Gastrocnemius medialis (tissue), 4 donors: ENCODE measurements at regions not wholly inside any gene's neighbourhood (a gene's known extent, or its start where the extent isn't known, plus 50 kb on each side); places are given as distances from the start of the nearest gene placed in this dataset.

ENCODE experiments used
- ATAC-seq, 2 donors: fragments of 150-250 bp; one replicate each; pipeline ENCODE4 v1.9.1; 2016
- DNase-seq, 2 donors: peaks; one replicate each; pipeline ENCODE4 v3.0.0-alpha.2; 2019
- H3K27ac ChIP-seq, 4 donors: fragments of 200-600 bp; sonication (generic); 1 replicate in 1 of 4; 2 replicates in 3 of 4; pipeline ENCODE4 v1.5.1; 2016 to 2018; ENCODE audit warnings: mild to moderate bottlenecking in 2 of 4, moderate library complexity in 1 of 4
- H3K27me3 ChIP-seq, 3 donors: fragments of 200-600 bp; sonication (generic) in 2 of 3; 1 replicate in 1 of 3; 2 replicates in 2 of 3; pipeline versions ENCODE4 v1.5.1 to v1.6.0; 2016 to 2019; ENCODE audit warnings: mild to moderate bottlenecking in 1 of 3, moderate library complexity in 1 of 3
- H3K36me3 ChIP-seq, 2 donors: fragments of 200-600 bp; sonication (generic) in 1 of 2; one replicate each; pipeline ENCODE4 v1.5.1; 2017 to 2018
- H3K4me1 ChIP-seq, 2 donors: fragments of 200-600 bp; sonication (generic) in 1 of 2; one replicate each; pipeline ENCODE4 v1.5.1; 2016 to 2017; ENCODE audit warnings: mild to moderate bottlenecking in 2 of 2
- H3K4me3 ChIP-seq, 4 donors: fragments of 200-600 bp; sonication (generic) in 3 of 4; 1 replicate in 1 of 4; 2 replicates in 3 of 4; pipeline ENCODE4 v1.5.1; 2016 to 2019; ENCODE audit warnings: mild to moderate bottlenecking in 2 of 4
- H3K9me3 ChIP-seq, 3 donors: fragments of 200-600 bp; sonication (generic) in 2 of 3; 1 replicate in 1 of 3; 2 replicates in 2 of 3; pipeline ENCODE4 v1.5.1; 2016 to 2019
- POLR2A ChIP-seq, 2 donors: fragments of 450-650 bp; IDR thresholded peaks; one replicate each; pipeline ENCODE4 v1.6.1; 2017; ENCODE audit warnings: antibody characterized with exemption in 2 of 2, mild to moderate bottlenecking in 2 of 2, moderate library complexity in 2 of 2
- in situ Hi-C, 4 donors: fragments of 200-750 bp; cut with MboI; loops; one replicate each; pipeline versions ENCODE4 v1.15.0 to v1.8.0; 2017; ENCODE audit warnings: low sequenced_read_pairs in 4 of 4
- intact Hi-C: fragments of 100-400 bp; cut with DNase I; formaldehyde crosslinking; loops from one replicate; pipeline ENCODE4 v1.15.1; 2023; ENCODE audit warnings: low total_unique reads
- TF ChIP-seq, protein P1 (sequence below), 5 experiments: fragments of 450-650 bp in 3 of 5; fragments of 200-600 bp in 2 of 5; sonication (generic) in 2 of 5; IDR thresholded peaks in 4 of 5; conservative IDR thresholded peaks in 1 of 5; 1 replicate in 4 of 5; 2 replicates in 1 of 5; pipeline ENCODE4 v1.5.1; 2016 to 2019; ENCODE audit warnings: antibody characterized with exemption in 5 of 5, mild to moderate bottlenecking in 3 of 5, moderate library complexity in 3 of 5

- H3K27me3 ChIP-seq, result no peaks in the 10 kb centered on the region
- intact Hi-C loops, result no loop called here
Observed at GRCh38 chr20:10987651-10988383, 314.0 kb upstream of the JAG1 start.

GRCh38 chr20:10990625-10991382 is 317.0 kb upstream of the JAG1 start:
- H3K36me3 ChIP-seq, result no peaks in the 10 kb centered on the region
- peak overlapping the region in 1 of 4 donors; percentile 17 for H3K27ac ChIP-seq
- TF ChIP-seq, protein P1, sequence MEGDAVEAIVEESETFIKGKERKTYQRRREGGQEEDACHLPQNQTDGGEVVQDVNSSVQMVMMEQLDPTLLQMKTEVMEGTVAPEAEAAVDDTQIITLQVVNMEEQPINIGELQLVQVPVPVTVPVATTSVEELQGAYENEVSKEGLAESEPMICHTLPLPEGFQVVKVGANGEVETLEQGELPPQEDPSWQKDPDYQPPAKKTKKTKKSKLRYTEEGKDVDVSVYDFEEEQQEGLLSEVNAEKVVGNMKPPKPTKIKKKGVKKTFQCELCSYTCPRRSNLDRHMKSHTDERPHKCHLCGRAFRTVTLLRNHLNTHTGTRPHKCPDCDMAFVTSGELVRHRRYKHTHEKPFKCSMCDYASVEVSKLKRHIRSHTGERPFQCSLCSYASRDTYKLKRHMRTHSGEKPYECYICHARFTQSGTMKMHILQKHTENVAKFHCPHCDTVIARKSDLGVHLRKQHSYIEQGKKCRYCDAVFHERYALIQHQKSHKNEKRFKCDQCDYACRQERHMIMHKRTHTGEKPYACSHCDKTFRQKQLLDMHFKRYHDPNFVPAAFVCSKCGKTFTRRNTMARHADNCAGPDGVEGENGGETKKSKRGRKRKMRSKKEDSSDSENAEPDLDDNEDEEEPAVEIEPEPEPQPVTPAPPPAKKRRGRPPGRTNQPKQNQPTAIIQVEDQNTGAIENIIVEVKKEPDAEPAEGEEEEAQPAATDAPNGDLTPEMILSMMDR (IDR thresholded peaks at IDR 0.05 in 4 of 5, conservative IDR thresholded peaks at IDR 0.05 in 1 of 5), result no peak
- TF ChIP-seq POLR2A (IDR thresholded peaks at IDR 0.05), result no peak
- no peak for ATAC-seq
- in situ Hi-C loops (no loop called here), intact Hi-C loops (no loop called here)
- DNase-seq, result no peak
- no peaks in the 10 kb centered on the region for H3K9me3 ChIP-seq
- no peak overlapping the region for H3K4me3 ChIP-seq
- peaks cover 3 to 12% of the 10 kb centered on the region in 2 donors for H3K4me1 ChIP-seq
- no peaks in the 10 kb centered on the region for H3K27me3 ChIP-seq

More at GRCh38 chr20:10987651-10988383, 314.0 kb upstream of the JAG1 start:
- TF ChIP-seq, protein P1 (IDR thresholded peaks at IDR 0.05 in 4 of 5, conservative IDR thresholded peaks at IDR 0.05 in 1 of 5), result no peak
- no peak for TF ChIP-seq POLR2A (IDR thresholded peaks at IDR 0.05)
- DNase-seq (no peak), ATAC-seq (no peak)
- H3K27ac ChIP-seq, result no peak overlapping the region
- in situ Hi-C loops, result no loop called here
- no peaks in the 10 kb centered on the region for H3K9me3 ChIP-seq
- peaks cover 29 to 30% of the 10 kb centered on the region in 2 donors for H3K4me1 ChIP-seq
- H3K36me3 ChIP-seq, result no peaks in the 10 kb centered on the region
- H3K4me3 ChIP-seq, result no peak overlapping the region

DNA sequence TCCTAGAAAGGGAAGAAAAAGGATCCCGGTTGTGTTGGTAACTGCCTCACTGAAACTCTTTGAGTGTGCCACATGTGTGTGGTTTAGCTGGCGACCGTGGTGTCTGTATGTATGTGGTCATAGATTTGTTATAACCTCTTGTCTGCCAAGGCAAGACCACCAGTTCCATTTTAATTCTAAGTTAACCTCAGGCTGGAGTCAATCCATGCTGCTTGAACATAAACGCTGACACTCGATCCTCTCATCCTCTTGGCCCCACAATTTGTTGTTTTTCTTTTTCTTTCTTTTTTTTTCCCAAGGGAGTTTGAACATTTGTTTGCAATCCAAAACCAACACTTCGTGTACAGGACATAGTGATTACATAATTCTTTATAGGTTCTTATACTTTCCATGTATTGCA is 318.9 kb upstream of the JAG1 start:
- Histone ChIP-seq H3K27me3 (no peaks in the 10 kb centered on the region), H3K4me1 (peaks cover 0 to 12% of the 10 kb centered on the region in 2 donors), H3K4me3 (no peak overlapping the region), H3K9me3 (no peaks in the 10 kb centered on the region), H3K27ac (no peak overlapping the region), H3K36me3 (no peaks in the 10 kb centered on the region)
- in situ Hi-C loops (no loop called here), intact Hi-C loops (no loop called here)
- TF ChIP-seq POLR2A (IDR thresholded peaks at IDR 0.05), result no peak
- TF ChIP-seq, protein P1 (IDR thresholded peaks at IDR 0.05 in 4 of 5, conservative IDR thresholded peaks at IDR 0.05 in 1 of 5), result no peak
- ATAC-seq (no peak), DNase-seq (no peak)

- no peaks in the 10 kb centered on the region for H3K27me3 ChIP-seq
- ATAC-seq (peak; percentile 36 to 48), DNase-seq (no peak)
- intact Hi-C loops (no loop called here), in situ Hi-C loops (no loop called here)
- no peaks in the 10 kb centered on the region for H3K36me3 ChIP-seq
- TF ChIP-seq, protein P1 (IDR thresholded peaks at IDR 0.05 in 4 of 5, conservative IDR thresholded peaks at IDR 0.05 in 1 of 5), result no peak
- TF ChIP-seq POLR2A (IDR thresholded peaks at IDR 0.05), result no peak
- H3K27ac ChIP-seq, result peak overlapping the region in 1 of 4 donors; percentile 14
- H3K4me1 ChIP-seq, result peaks cover 0 to 12% of the 10 kb centered on the region in 2 donors
- H3K4me3 ChIP-seq, result no peak overlapping the region
- H3K9me3 ChIP-seq, result no peaks in the 10 kb centered on the region
Observed at GRCh38 chr20:10994991-10995700, 321.3 kb upstream of the JAG1 start.
